ENCODE measurements at regions not wholly inside any gene's neighbourhood (a gene's known extent, or its start where the extent isn't known, plus 50 kb on each side); places are given as distances from the start of the nearest gene placed in this dataset.
A peak's percentile ranks its signal among the peaks of the same experiment; 100 is the strongest.

- H3K4me3 ChIP-seq (ENCODE audit: low read depth, poor library complexity, severe bottlenecking), result no peak overlapping the region
- 78% methylated on average over 11 to 16 of the region's 16 CpGs for WGBS, 2 donors
- TF ChIP-seq CTCF (IDR thresholded peaks at IDR 0.05) (no peak), POLR2A (IDR thresholded peaks at IDR 0.05) (no peak)
- intact Hi-C loops (cut with DNase I; ENCODE audit: low total_unique reads), result no loop called here
- DNase-seq (ENCODE audit: low spot score in 2 of 2), result peak in 1 of 2 donors; percentile 72
Measured at GRCh38 chr11:134632347-134633119, 220.5 kb upstream of the B3GAT1 start.

GRCh38 chr11:134630861-134631260 is 218.8 kb upstream of the B3GAT1 start:
- TF ChIP-seq POLR2A (IDR thresholded peaks at IDR 0.05) (no peak), CTCF (IDR thresholded peaks at IDR 0.05) (no peak)
- H3K4me3 ChIP-seq (ENCODE audit: low read depth, poor library complexity, severe bottlenecking), result no peak overlapping the region
- intact Hi-C loops (cut with DNase I; ENCODE audit: low total_unique reads), result no loop called here

GRCh38 chr11:134628426-134628825 is 216.4 kb upstream of the B3GAT1 start:
- WGBS, 2 donors, result 92 to 98% methylated on average over 6 of the region's 6 CpGs
- intact Hi-C loops (cut with DNase I; ENCODE audit: low total_unique reads), result no loop called here
- DNase-seq (ENCODE audit: low spot score in 2 of 2), result peak in 1 of 2 donors; percentile 50
- TF ChIP-seq POLR2A (IDR thresholded peaks at IDR 0.05) (no peak), CTCF (IDR thresholded peaks at IDR 0.05) (no peak)
- no peak overlapping the region for H3K4me3 ChIP-seq (ENCODE audit: low read depth, poor library complexity, severe bottlenecking)

More at GRCh38 chr11:134630861-134631260, 218.8 kb upstream of the B3GAT1 start:
- WGBS, 2 donors, result 86 to 89% methylated on average over 13 of the region's 13 CpGs
- peak in 1 of 2 donors; percentile 57 for DNase-seq (ENCODE audit: low spot score in 2 of 2)

- intact Hi-C loops (cut with DNase I; ENCODE audit: low total_unique reads), result no loop called here
- DNase-seq (ENCODE audit: low spot score in 2 of 2), result peak in 1 of 2 donors; percentile 68
- 79% methylated on average over 4 of the region's 4 CpGs for WGBS, 2 donors
- TF ChIP-seq POLR2A (IDR thresholded peaks at IDR 0.05), result no peak
- no peak for TF ChIP-seq CTCF (IDR thresholded peaks at IDR 0.05)
- no peak overlapping the region for H3K4me3 ChIP-seq (ENCODE audit: low read depth, poor library complexity, severe bottlenecking)
Measured at GRCh38 chr11:134626032-134626431, 214.0 kb upstream of the B3GAT1 start.

GRCh38 chr11:134625631-134626030 is 213.6 kb upstream of the B3GAT1 start:
- peak in 1 of 2 donors; percentile 70 for DNase-seq (ENCODE audit: low spot score in 2 of 2)
- intact Hi-C loops (cut with DNase I; ENCODE audit: low total_unique reads), result no loop called here
- no peak overlapping the region for H3K4me3 ChIP-seq (ENCODE audit: low read depth, poor library complexity, severe bottlenecking)
- TF ChIP-seq CTCF (IDR thresholded peaks at IDR 0.05) (no peak), POLR2A (IDR thresholded peaks at IDR 0.05) (no peak)
- 83 to 84% methylated on average over 3 of the region's 3 CpGs for WGBS, 2 donors

All from lower leg skin (tissue), 4 donors.